ENCODE measurements at regions not wholly inside any gene's neighbourhood (a gene's known extent, or its start where the extent isn't known, plus 50 kb on each side); places are given as distances from the start of the nearest gene placed in this dataset.
"Not testable (repeated sequence)": the region's sequence is repeated elsewhere in the genome, so short reads cannot be mapped to it uniquely, and the experiment has no call there.

DNA sequence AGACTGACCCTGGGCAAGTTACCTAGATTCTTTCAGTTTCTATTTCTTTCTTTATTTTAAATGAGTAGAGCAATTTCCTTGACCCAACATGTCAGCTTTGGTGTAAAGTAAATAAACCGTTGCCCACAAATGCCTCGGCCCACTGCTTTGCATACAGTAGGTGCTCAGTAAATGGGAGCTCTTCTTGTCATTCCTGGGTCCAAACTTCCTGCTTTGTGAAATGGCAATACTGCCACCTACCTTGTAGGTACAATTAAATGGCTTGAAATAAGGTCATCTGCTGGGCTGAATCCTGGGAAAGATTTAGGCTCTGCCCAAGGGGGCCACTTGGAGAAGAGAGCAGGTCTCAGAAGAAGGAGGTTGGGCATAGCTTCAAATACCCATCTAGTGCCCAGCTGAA, 253.0 kb downstream of the HS3ST3B1 start:
- Histone ChIP-seq H3K27me3 (ENCODE audit: insufficient read depth, low read length) (no peaks in the 10 kb centered on the region), H3K9me3 (ENCODE audit: low read depth, low read length) (no peaks in the 10 kb centered on the region), H3K4me3 (ENCODE audit: low read length) (no peak overlapping the region), H3K4me1 (ENCODE audit: insufficient read depth, low read length) (peaks cover 3% of the 10 kb centered on the region)

DNA sequence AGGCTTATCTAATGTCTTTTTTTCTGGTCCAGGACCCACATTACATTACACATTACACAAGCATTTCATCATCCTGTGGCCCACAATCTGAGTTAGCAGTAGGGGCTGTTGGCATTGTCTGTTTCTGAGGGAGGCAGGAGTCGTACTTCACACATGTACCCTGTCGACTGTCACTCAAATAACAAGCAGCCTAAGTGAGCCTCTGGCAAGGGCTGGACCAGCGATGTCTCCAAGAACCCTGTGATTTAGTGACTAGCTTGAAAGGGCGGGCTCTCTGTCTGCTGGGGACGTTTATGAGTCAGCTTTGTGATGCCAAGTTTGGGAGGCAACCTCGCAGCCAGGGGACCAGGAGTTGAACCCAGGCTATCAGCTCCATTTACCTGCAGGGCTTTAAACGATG, 251.4 kb downstream of the HS3ST3B1 start:
- Histone ChIP-seq H3K4me1 (ENCODE audit: insufficient read depth, low read length) (peaks cover 3% of the 10 kb centered on the region), H3K4me3 (ENCODE audit: low read length) (no peak overlapping the region), H3K27me3 (ENCODE audit: insufficient read depth, low read length) (no peaks in the 10 kb centered on the region), H3K9me3 (ENCODE audit: low read depth, low read length) (no peaks in the 10 kb centered on the region)

GRCh38 chr17:14547556-14547955, 246.7 kb downstream of the HS3ST3B1 start:
- Histone ChIP-seq H3K9me3 (ENCODE audit: low read depth, low read length) (no peaks in the 10 kb centered on the region), H3K4me3 (ENCODE audit: low read length) (no peak overlapping the region), H3K4me1 (ENCODE audit: insufficient read depth, low read length) (peaks cover 3% of the 10 kb centered on the region), H3K27me3 (ENCODE audit: insufficient read depth, low read length) (no peaks in the 10 kb centered on the region)

- Histone ChIP-seq H3K9me3 (ENCODE audit: low read depth, low read length) (no peaks in the 10 kb centered on the region), H3K27me3 (ENCODE audit: insufficient read depth, low read length) (no peaks in the 10 kb centered on the region), H3K4me3 (ENCODE audit: low read length) (no peak overlapping the region), H3K4me1 (ENCODE audit: insufficient read depth, low read length) (peaks cover 3% of the 10 kb centered on the region)
Measured at GRCh38 chr17:14547016-14547415, 246.1 kb downstream of the HS3ST3B1 start.

GRCh38 chr17:14545156-14545906, 244.4 kb downstream of the HS3ST3B1 start:
- no peak overlapping the region for H3K4me3 ChIP-seq (ENCODE audit: low read length)

DNA sequence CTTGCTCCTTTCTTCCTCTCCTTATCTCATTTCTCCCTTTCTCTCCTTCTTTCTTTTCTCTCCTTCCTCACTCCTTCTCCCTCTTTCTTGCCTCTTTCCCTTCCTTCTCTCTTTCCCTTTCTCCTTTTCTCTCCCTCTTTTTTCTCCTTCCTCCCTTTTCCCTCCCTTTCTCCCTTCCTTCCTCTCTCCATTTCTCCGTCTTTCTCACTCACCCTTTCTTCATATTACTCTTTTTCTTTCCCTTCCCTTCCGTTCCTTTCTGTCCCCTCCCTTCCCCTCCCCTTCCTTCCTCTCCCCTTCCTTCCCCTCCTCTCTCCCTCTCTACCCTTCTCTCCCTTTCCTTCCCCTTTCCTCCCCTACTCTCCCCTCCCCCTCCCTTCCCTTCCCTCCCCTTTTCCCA, 240.8 kb downstream of the HS3ST3B1 start:
- Histone ChIP-seq H3K4me3 (ENCODE audit: low read length) (no peak overlapping the region), H3K27me3 (ENCODE audit: insufficient read depth, low read length) (no peaks in the 10 kb centered on the region), H3K4me1 (ENCODE audit: insufficient read depth, low read length) (no peaks in the 10 kb centered on the region), H3K9me3 (ENCODE audit: low read depth, low read length) (no peaks in the 10 kb centered on the region)

More at GRCh38 chr17:14545156-14545906, 244.4 kb downstream of the HS3ST3B1 start:
- H3K4me1 ChIP-seq (ENCODE audit: insufficient read depth, low read length): no peaks in the 10 kb centered on the region
- no peaks in the 10 kb centered on the region for H3K9me3 ChIP-seq (ENCODE audit: low read depth, low read length)
- H3K27me3 ChIP-seq (ENCODE audit: insufficient read depth, low read length): no peaks in the 10 kb centered on the region

GRCh38 chr17:14539801-14540200, 238.9 kb downstream of the HS3ST3B1 start:
- H3K4me1 ChIP-seq (ENCODE audit: insufficient read depth, low read length): no peaks in the 10 kb centered on the region

DNA sequence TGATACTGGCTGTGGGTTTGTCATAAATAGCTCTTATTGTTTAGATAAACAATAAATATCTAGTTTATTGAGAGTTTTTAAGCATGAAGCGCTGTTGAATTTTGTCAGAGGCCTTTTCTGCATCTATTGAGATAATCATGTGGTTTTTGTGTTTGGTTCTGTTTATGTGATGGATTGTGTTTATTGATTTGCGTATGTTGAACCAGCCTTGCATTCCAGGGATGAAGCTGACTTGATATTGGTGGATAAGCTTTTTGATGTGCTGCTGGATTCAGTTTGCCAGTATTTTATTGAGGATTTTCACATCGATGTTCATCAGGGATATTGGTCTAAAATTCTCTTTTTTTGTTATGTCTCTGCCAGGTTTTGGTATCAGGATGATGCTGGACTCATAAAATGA, 231.4 kb downstream of the HS3ST3B1 start:
- H3K27me3 ChIP-seq (ENCODE audit: insufficient read depth, low read length); H3K4me1 ChIP-seq (ENCODE audit: insufficient read depth, low read length); H3K9me3 ChIP-seq (ENCODE audit: low read depth, low read length); H3K4me3 ChIP-seq (ENCODE audit: low read length): not testable (repeated sequence)

More at GRCh38 chr17:14539801-14540200, 238.9 kb downstream of the HS3ST3B1 start:
- Histone ChIP-seq H3K9me3 (ENCODE audit: low read depth, low read length) (no peaks in the 10 kb centered on the region), H3K4me3 (ENCODE audit: low read length) (no peak overlapping the region), H3K27me3 (ENCODE audit: insufficient read depth, low read length) (no peaks in the 10 kb centered on the region)

- Histone ChIP-seq H3K4me1 (ENCODE audit: insufficient read depth, low read length) (no peaks in the 10 kb centered on the region), H3K27me3 (ENCODE audit: insufficient read depth, low read length) (no peaks in the 10 kb centered on the region), H3K4me3 (ENCODE audit: low read length) (no peak overlapping the region), H3K9me3 (ENCODE audit: low read depth, low read length) (no peaks in the 10 kb centered on the region)
Measured at GRCh38 chr17:14525551-14526455, 224.9 kb downstream of the HS3ST3B1 start.

DNA sequence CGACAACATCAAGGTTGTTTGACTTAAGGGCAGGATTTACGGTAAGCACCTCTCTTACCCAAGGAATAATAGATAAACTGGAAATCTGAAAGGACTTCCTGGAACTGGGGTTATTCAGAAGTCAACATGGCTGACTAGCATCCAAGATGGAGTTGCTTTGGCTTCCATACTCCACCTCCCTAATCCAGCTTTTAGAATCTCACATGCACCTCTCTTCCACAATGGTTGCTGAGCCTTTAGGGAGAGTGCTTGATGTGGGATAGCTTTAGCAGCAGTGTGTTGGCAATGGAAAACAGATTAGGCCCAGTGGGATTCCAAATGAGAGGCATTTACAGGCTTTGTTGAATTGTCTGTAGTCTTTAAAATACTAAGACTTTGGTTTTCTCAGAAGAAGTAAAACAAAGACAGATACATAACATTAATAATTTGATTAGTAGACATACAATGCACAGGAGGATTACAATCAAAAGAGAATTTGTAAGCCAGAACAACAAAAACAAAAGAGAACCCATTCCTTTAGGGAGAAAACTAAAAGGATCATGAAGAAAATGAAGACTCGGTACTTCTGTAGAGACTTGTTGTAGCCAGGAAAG, 222.0 kb downstream of the HS3ST3B1 start:
- no peaks in the 10 kb centered on the region for H3K4me1 ChIP-seq (ENCODE audit: insufficient read depth, low read length)
- H3K9me3 ChIP-seq (ENCODE audit: low read depth, low read length): no peaks in the 10 kb centered on the region
- no peaks in the 10 kb centered on the region for H3K27me3 ChIP-seq (ENCODE audit: insufficient read depth, low read length)
- no peak overlapping the region for H3K4me3 ChIP-seq (ENCODE audit: low read length)

- not testable (repeated sequence) for H3K27me3 ChIP-seq (ENCODE audit: insufficient read depth, low read length); H3K4me3 ChIP-seq (ENCODE audit: low read length); H3K4me1 ChIP-seq (ENCODE audit: insufficient read depth, low read length); H3K9me3 ChIP-seq (ENCODE audit: low read depth, low read length)
Measured at GRCh38 chr17:14518919-14519318, 218.0 kb downstream of the HS3ST3B1 start.

DNA sequence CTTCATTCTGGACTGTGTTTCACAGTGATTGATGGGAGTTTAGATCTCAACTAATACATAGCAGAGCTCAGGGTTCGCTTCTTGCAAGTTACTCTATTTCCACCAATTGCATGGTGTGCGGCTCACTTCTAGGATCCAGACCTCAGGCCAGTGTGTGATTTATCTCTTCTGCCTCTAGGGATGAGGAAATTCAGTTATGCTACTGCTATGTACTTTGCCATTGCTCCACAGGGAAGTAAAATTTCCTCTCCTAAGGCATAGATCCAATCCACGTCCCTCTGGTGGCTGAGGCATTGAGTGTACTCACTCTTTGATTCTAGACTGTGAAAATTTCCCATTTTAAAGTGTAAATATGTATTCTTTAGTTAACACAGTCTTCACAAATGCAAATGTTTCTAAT, 214.1 kb downstream of the HS3ST3B1 start:
- no peaks in the 10 kb centered on the region for H3K27me3 ChIP-seq (ENCODE audit: insufficient read depth, low read length)
- no peak overlapping the region for H3K4me3 ChIP-seq (ENCODE audit: low read length)

GRCh38 chr17:14513835-14514234, 213.0 kb downstream of the HS3ST3B1 start:
- H3K9me3 ChIP-seq (ENCODE audit: low read depth, low read length): no peaks in the 10 kb centered on the region
- no peaks in the 10 kb centered on the region for H3K4me1 ChIP-seq (ENCODE audit: insufficient read depth, low read length)

More for the DNA sequence above, 214.1 kb downstream of the HS3ST3B1 start:
- no peaks in the 10 kb centered on the region for H3K9me3 ChIP-seq (ENCODE audit: low read depth, low read length)
- H3K4me1 ChIP-seq (ENCODE audit: insufficient read depth, low read length): no peaks in the 10 kb centered on the region

DNA sequence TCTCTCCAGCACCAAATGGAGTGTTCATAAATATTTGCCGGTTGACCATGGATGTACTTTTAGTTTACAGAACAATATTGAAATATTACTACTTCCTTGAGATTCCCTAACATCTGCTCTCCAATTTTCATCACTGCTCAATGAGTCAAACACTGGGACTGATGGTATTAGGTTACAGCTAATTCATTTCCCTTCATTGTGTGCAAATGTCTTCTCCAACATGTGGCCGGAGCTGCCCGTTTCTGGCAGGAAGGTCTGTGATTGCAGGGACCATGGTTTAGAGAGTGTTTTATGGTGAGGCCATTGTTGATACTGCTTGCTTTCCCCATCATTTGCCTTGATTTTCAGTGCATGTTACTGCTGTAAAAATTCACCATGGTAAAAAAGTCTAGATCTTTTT, 209.3 kb downstream of the HS3ST3B1 start:
- no peaks in the 10 kb centered on the region for H3K4me1 ChIP-seq (ENCODE audit: insufficient read depth, low read length)
- H3K4me3 ChIP-seq (ENCODE audit: low read length): no peak overlapping the region
- H3K27me3 ChIP-seq (ENCODE audit: insufficient read depth, low read length): no peaks in the 10 kb centered on the region
- H3K9me3 ChIP-seq (ENCODE audit: low read depth, low read length): no peaks in the 10 kb centered on the region

More at GRCh38 chr17:14513835-14514234, 213.0 kb downstream of the HS3ST3B1 start:
- no peaks in the 10 kb centered on the region for H3K27me3 ChIP-seq (ENCODE audit: insufficient read depth, low read length)
- no peak overlapping the region for H3K4me3 ChIP-seq (ENCODE audit: low read length)

GRCh38 chr17:14508156-14508555, 207.3 kb downstream of the HS3ST3B1 start:
- Histone ChIP-seq H3K4me3 (ENCODE audit: low read length) (no peak overlapping the region), H3K27me3 (ENCODE audit: insufficient read depth, low read length) (no peaks in the 10 kb centered on the region), H3K4me1 (ENCODE audit: insufficient read depth, low read length) (no peaks in the 10 kb centered on the region), H3K9me3 (ENCODE audit: low read depth, low read length) (no peaks in the 10 kb centered on the region)

All from mononuclear cell (primary cell).